ENCODE measurements at regions not wholly inside any gene's neighbourhood (a gene's known extent, or its start where the extent isn't known, plus 50 kb on each side); places are given as distances from the start of the nearest gene placed in this dataset.
"Not testable (repeated sequence)": the region's sequence is repeated elsewhere in the genome, so short reads cannot be mapped to it uniquely, and the experiment has no call there.

- H3K27me3 Mint-ChIP-seq (ENCODE audit: insufficient read depth); H3K9me3 Mint-ChIP-seq; H3K36me3 Mint-ChIP-seq (ENCODE audit: low read depth); H3K27ac Mint-ChIP-seq; DNase-seq; H3K4me1 Mint-ChIP-seq (ENCODE audit: low read depth): not testable (repeated sequence)
- peak overlapping the region; percentile 74 for H3K4me3 Mint-ChIP-seq
Observed at GRCh38 chr1:143424491-143425032, 547.2 kb downstream of the FAM72C start.

- not testable (repeated sequence) for H3K4me3 Mint-ChIP-seq; DNase-seq; H3K36me3 Mint-ChIP-seq (ENCODE audit: low read depth); H3K9me3 Mint-ChIP-seq; H3K27ac Mint-ChIP-seq; H3K27me3 Mint-ChIP-seq (ENCODE audit: insufficient read depth); H3K4me1 Mint-ChIP-seq (ENCODE audit: low read depth)
Observed at GRCh38 chr1:143423832-143424231, 548.0 kb downstream of the FAM72C start.

- not testable (repeated sequence) for H3K4me1 Mint-ChIP-seq (ENCODE audit: low read depth); H3K27me3 Mint-ChIP-seq (ENCODE audit: insufficient read depth); H3K4me3 Mint-ChIP-seq; DNase-seq; H3K9me3 Mint-ChIP-seq; H3K36me3 Mint-ChIP-seq (ENCODE audit: low read depth); H3K27ac Mint-ChIP-seq
Observed at GRCh38 chr1:143421290-143421689, 550.5 kb downstream of the FAM72C start.
